Lower leg skin (tissue), 3 donors: ENCODE measurements at regions not wholly inside any gene's neighbourhood (a gene's known extent, or its start where the extent isn't known, plus 50 kb on each side); places are given as distances from the start of the nearest gene placed in this dataset.

Source experiments
- CTCF ChIP-seq, 3 donors: fragments of 450-650 bp; IDR thresholded peaks; one replicate each; pipeline ENCODE4 v1.5.1; 2016; ENCODE audit warnings: antibody characterized with exemption in 3 of 3, mild to moderate bottlenecking in 3 of 3, moderate library complexity in 2 of 3
- POLR2A ChIP-seq, 2 donors: fragments of 450-650 bp; IDR thresholded peaks; one replicate each; pipeline ENCODE4 v1.6.1; 2016 to 2017; ENCODE audit warnings: antibody characterized with exemption in 2 of 2, mild to moderate bottlenecking in 1 of 2, moderate library complexity in 1 of 2

- TF ChIP-seq CTCF (IDR thresholded peaks at IDR 0.05) (no peak), POLR2A (IDR thresholded peaks at IDR 0.05) (no peak)
Observed at GRCh38 chr4:112889199-112889598, 160.3 kb upstream of the ANK2 start.
